HG03095 (cell line): ENCODE measurements at regions not wholly inside any gene's neighbourhood (a gene's known extent, or its start where the extent isn't known, plus 50 kb on each side); places are given as distances from the start of the nearest gene placed in this dataset.
"Not testable (repeated sequence)": the region's sequence is repeated elsewhere in the genome, so short reads cannot be mapped to it uniquely, and the experiment has no call there.

Experiments
- ATAC-seq: cut with Tn5 transposase; IDR thresholded peaks from one replicate; pipeline ENCODE4 v1.9.1; 2021; ENCODE audit warnings: moderate library complexity; ENCODE audit not compliant: unreplicated experiment

- ATAC-seq, result no peak
Measured at GRCh38 chr19:28640506-28640905, 572.4 kb downstream of the UQCRFS1 start.

GRCh38 chr19:28638445-28638844, 574.5 kb downstream of the UQCRFS1 start:
- ATAC-seq, result no peak

GRCh38 chr19:28636706-28637105, 576.2 kb downstream of the UQCRFS1 start:
- ATAC-seq, result no peak

DNA sequence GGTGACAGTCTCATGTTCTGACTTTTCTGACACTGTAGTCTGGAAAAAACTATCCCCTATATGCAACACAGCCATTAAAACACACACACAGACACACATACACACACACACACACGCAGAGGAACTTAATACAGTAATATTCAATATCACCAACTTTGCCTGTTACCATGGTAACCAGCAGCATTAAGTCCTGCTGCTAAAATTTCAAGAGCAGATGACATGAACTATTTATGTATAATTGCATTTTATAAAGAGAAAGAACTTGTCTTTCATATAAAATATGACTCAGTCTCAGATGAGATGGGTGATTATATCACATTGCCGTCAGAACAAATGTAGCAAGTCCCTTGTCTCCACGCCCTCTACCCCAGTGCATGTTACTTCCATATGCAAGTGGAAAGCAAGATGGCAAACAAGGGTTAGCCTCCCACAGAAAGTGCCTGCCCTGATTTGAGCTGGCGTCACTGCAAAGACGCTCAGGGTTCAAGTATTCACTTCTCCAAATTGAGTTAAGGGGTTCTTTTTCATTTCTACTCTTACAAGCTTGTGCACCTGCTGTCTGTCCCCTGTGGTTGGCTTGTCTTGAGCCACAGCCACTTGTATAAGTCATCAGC, 576.8 kb downstream of the UQCRFS1 start:
- no peak for ATAC-seq

DNA sequence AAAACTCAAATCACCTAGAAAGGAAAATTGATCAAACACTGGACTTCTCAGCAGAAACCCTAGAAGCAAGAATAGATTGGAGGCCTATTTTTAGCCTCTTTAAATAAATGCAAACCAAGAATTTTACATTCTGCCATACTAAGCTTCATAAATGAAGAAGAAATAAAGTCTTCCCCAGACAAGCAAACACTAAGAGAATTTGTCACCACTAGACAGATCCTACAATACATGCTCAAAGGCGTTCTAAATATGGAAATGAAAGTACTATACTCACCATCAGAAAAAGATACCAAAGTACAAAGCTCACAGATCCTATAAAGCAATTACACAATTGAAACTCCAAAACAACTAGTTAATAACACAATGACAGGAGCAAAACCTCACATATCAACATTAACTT, 578.1 kb downstream of the UQCRFS1 start:
- no peak for ATAC-seq

- ATAC-seq, result no peak
Measured at GRCh38 chr19:28634019-28634328, 579.0 kb downstream of the UQCRFS1 start.

GRCh38 chr19:28633319-28634018, 579.5 kb downstream of the UQCRFS1 start:
- ATAC-seq, result no peak

- ATAC-seq, result no peak
Measured at GRCh38 chr19:28632371-28633080, 580.4 kb downstream of the UQCRFS1 start.

DNA sequence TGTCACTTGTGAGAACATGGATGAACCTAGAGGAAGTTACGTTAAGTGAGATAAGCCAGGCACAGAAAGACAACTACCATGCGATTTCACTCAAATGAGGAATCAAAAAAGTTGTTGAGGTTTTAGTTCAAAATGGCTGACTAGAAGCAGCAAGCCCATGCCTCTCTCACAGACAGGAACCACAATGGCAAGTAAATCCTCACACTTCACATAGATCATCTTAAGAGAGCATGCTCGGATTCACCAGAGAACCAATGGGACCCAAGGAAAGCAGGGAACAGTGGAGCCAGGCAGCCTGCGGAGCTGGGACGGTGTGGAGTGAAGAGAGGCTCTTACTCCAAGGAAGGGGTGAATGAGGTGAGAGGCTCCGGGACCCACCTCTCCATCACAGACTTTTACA, 581.0 kb downstream of the UQCRFS1 start:
- no peak for ATAC-seq

DNA sequence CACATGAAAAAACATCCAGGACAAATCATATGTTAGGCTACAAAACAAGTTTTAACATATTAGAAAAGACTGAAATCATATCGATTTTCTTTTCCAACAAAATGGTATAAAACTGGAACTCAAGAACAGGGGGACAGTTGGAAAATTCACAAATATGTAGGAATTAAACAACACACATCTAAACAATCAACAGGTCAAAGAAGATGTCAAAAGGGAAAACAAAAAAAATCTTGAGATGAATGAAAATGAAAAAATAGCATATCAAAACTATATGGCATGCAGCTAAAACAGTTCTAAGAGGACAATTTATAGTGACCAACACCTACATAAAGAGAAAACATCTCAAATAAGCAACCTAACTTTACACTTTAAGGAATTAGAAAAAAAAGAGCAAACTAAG, 585.3 kb downstream of the UQCRFS1 start:
- ATAC-seq, result no peak

GRCh38 chr19:28626407-28626806, 586.5 kb downstream of the UQCRFS1 start:
- ATAC-seq, result not testable (repeated sequence)

DNA sequence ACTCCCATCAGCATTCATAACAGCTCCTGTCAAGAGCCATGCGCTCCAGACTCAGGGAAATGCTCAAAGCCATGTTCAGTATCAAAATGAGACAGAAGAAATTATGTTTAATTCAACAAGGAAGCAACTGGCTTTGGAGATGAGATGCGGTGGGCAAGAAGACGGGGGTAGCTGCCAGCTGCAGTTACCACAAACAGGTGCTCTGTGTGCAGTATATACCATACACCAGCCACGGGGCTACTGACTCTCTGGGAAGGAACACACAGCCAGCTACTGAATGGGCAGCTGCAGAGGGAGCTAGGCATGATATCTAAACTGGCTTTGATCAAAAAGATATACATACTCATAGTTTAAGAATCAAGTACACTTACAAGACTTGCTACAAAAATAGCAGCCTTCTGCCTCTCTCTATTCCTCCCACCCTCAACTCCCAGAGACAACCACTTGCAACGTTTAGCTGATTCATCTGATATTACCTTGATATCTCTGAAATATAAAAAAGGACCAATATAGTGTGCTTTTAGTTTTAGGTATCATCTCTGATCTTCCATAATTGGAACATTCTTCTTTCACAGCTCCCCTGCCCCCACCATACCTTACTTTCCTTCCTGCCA, 593.0 kb downstream of the UQCRFS1 start:
- ATAC-seq, result no peak

DNA sequence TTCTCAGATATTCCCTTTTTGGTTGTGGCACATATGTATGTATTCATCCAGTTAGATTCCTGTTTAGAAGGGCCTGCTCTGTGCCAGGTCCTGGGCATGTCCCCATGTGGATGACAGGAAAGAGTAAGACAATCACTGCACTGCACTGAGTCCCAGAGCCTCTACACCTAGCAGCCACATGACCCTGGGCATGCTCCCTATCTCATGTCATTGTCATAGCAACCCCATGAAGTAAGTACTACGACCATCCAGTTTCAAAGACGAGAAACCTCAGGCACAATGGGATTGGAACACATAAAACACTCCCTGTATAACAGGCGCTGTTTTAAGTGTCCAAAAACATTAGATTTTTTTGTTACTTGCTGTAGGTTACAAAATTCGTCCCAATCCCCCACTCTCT, 594.4 kb downstream of the UQCRFS1 start:
- ATAC-seq, result no peak

- ATAC-seq, result no peak
Measured at GRCh38 chr19:28615966-28616365, 597.0 kb downstream of the UQCRFS1 start.

- no peak for ATAC-seq
Measured at GRCh38 chr19:28615546-28615916, 597.4 kb downstream of the UQCRFS1 start.

- ATAC-seq, result no peak
Measured at GRCh38 chr19:28614634-28615545, 598.1 kb downstream of the UQCRFS1 start.

GRCh38 chr19:28612275-28612769, 600.6 kb downstream of the UQCRFS1 start:
- ATAC-seq, result no peak

GRCh38 chr19:28611227-28611914, 601.6 kb downstream of the UQCRFS1 start:
- not testable (repeated sequence) for ATAC-seq

DNA sequence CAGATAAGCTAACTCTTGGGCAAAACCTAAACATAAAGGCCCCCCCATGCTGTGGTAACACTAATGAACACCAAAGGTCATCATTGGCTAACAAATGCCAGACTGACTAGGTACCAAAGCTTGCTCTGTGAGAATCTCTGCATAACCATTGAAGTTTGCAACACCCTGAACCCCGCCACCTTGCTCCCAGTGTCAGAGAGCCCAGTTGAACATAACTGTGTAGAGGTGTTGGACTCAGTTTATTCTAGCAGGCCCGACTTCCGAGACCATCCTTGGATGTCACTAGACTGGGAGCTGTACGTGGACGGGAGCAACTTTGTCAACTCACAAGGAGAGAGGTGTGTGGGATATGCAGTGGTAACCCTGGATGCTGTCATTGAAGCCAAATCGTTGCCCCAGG, 602.2 kb downstream of the UQCRFS1 start:
- no peak for ATAC-seq

GRCh38 chr19:28609944-28610343, 603.0 kb downstream of the UQCRFS1 start:
- ATAC-seq, result no peak
